SK-N-SH treated with all-trans-retinoic acid at 6 μM for 48 hours (cell line): ENCODE measurements at regions not wholly inside any gene's neighbourhood (a gene's known extent, or its start where the extent isn't known, plus 50 kb on each side); places are given as distances from the start of the nearest gene placed in this dataset.

Experiments
- ARNTL ChIP-seq: fragments of 450-650 bp; formaldehyde crosslinking; IDR thresholded peaks from 2 replicates; pipeline ENCODE4 v1.5.0; 2020; ENCODE audit warnings: low read depth, mild to moderate bottlenecking, moderate library complexity, borderline replicate concordance
- CREB5 ChIP-seq: fragments of 250-450 bp; sonication (Bioruptor Pico); IDR thresholded peaks from 2 replicates; pipeline ENCODE4 v1.5.1; 2020; ENCODE audit warnings: low read depth, mild to moderate bottlenecking, moderate library complexity
- CSRNP3 ChIP-seq: fragments of 250-450 bp; sonication (Bioruptor Pico); IDR thresholded peaks from 2 replicates; pipeline ENCODE4 v1.5.1; 2021; ENCODE audit warnings: mild to moderate bottlenecking, moderate library complexity
- PATZ1 ChIP-seq: fragments of 250-450 bp; sonication (Bioruptor Pico); IDR thresholded peaks from 2 replicates; pipeline ENCODE4 v1.8.0; 2020; ENCODE audit warnings: mild to moderate bottlenecking, moderate library complexity, borderline replicate concordance
- POU6F1 ChIP-seq: fragments of 250-450 bp; sonication (Bioruptor Pico); IDR thresholded peaks from 2 replicates; pipeline ENCODE4 v1.8.0; 2021; ENCODE audit warnings: low read depth, mild to moderate bottlenecking, moderate library complexity, borderline replicate concordance
- RARB ChIP-seq: fragments of 250-450 bp; sonication (Bioruptor Pico); IDR thresholded peaks from 2 replicates; pipeline ENCODE4 v1.8.0; 2021; ENCODE audit warnings: mild to moderate bottlenecking, moderate library complexity
- TCF4 ChIP-seq: fragments of 250-450 bp; sonication (Bioruptor Pico); IDR thresholded peaks from 2 replicates; pipeline ENCODE4 v1.8.0; 2021; ENCODE audit warnings: mild to moderate bottlenecking, moderate library complexity, borderline replicate concordance
- ZFP3 ChIP-seq: fragments of 250-450 bp; sonication (Bioruptor Pico); IDR thresholded peaks from 2 replicates; pipeline ENCODE4 v1.5.0; 2020; ENCODE audit warnings: mild to moderate bottlenecking, moderate library complexity
- ZFP30 ChIP-seq: fragments of 450-650 bp; formaldehyde crosslinking; IDR thresholded peaks from 2 replicates; pipeline ENCODE4 v1.5.0; 2022; ENCODE audit warnings: mild to moderate bottlenecking, moderate library complexity
- ZNF565 ChIP-seq: fragments of 450-650 bp; formaldehyde crosslinking; conservative IDR thresholded peaks from 2 replicates; pipeline ENCODE4 v1.5.0; 2020; ENCODE audit warnings: low read depth, mild to moderate bottlenecking, moderate library complexity
- ZNF70 ChIP-seq: fragments of 450-650 bp; formaldehyde crosslinking; IDR thresholded peaks from 2 replicates; pipeline ENCODE4 v1.5.0; 2020; ENCODE audit warnings: mild to moderate bottlenecking, moderate library complexity

- TF ChIP-seq CREB5: no peak
- TF ChIP-seq PATZ1 (CRISPR knock-in tag): no peak
- no peak for TF ChIP-seq CSRNP3 (CRISPR knock-in tag)
- no peak for TF ChIP-seq ZNF565 (CRISPR knock-in tag)
- no peak for TF ChIP-seq RARB
- TF ChIP-seq ZFP3 (CRISPR knock-in tag): no peak
- TF ChIP-seq ZFP30 (CRISPR knock-in tag): no peak
- no peak for TF ChIP-seq ARNTL (CRISPR knock-in tag)
- no peak for TF ChIP-seq ZNF70 (CRISPR knock-in tag)
- TF ChIP-seq POU6F1: no peak
- TF ChIP-seq TCF4 (CRISPR knock-in tag): no peak
Measured at GRCh38 chr5:84688566-84688965, 303.9 kb upstream of the EDIL3 start.
